Body of pancreas (tissue), 4 donors: ENCODE measurements at regions not wholly inside any gene's neighbourhood (a gene's known extent, or its start where the extent isn't known, plus 50 kb on each side); places are given as distances from the start of the nearest gene placed in this dataset.

Experiments
- CTCF ChIP-seq, 7 experiments: fragments of 450-650 bp in 4 of 7; fragments of 200-600 bp in 3 of 7; sonication (generic) in 3 of 7; IDR thresholded peaks; one replicate each; pipeline ENCODE4 v1.5.1; 2016 to 2019; ENCODE audit warnings: antibody characterized with exemption in 7 of 7
- POLR2A ChIP-seq, 3 donors: fragments of 450-650 bp; IDR thresholded peaks; one replicate each; pipeline ENCODE4 v1.6.1; 2016; ENCODE audit warnings: antibody characterized with exemption in 3 of 3, mild to moderate bottlenecking in 2 of 3

GRCh38 chr18:10168477-10168876 lies 254.7 kb downstream of the VAPA start:
- TF ChIP-seq CTCF (IDR thresholded peaks at IDR 0.05) (no peak), POLR2A (IDR thresholded peaks at IDR 0.05) (no peak)
